K562 (cell line): ENCODE measurements at regions not wholly inside any gene's neighbourhood (a gene's known extent, or its start where the extent isn't known, plus 50 kb on each side); places are given as distances from the start of the nearest gene placed in this dataset.
A peak's percentile ranks its signal among the peaks of the same experiment; 100 is the strongest.

ENCODE experiments used
- ATAC-seq: fragments of 200-7000 bp; cut with Tn5 transposase; 3 replicates; pipeline ENCODE4 v1.9.1; 2020; ENCODE audit warnings: moderate library complexity
- BruUV-seq: library from RNA; stranded (reverse); fragments of 400-500 nt; replicated peaks from 2 replicates; lab custom pipeline; 2021; lab: Mats Ljungman, UMichigan
- CTCF ChIA-PET: fragments of 300-600 bp; formaldehyde crosslinking; extraction: SDS; loops from one replicate; lab custom pipeline; 2021; ENCODE audit warnings: low intra/inter-chr PET ratio; lab: Yijun Ruan, JAX
- POLR2A ChIA-PET: fragments of 300-600, 350-650 bp; sonication (Branson Sonifier 250); formaldehyde crosslinking; extraction: SDS; loops from one replicate; lab custom pipeline; 2021; ENCODE audit warnings: antibody characterized with exemption, inconsistent platforms; lab: Yijun Ruan, JAX
- DNase-seq, 4 experiments: peaks; one replicate each; pipeline versions ENCODE4 v3.0.0 to v3.0.0-alpha.2; 2011 to 2018; ENCODE audit warnings: low spot score in 3 of 4, mixed read lengths in 3 of 4; ENCODE audit errors: extremely low read depth in 1 of 4
- FAIRE-seq: peaks from 2 replicates; lab custom pipeline; 2011; peaks lifted over from hg19 to GRCh38; lab: Jason Lieb, UNC
- H2AFZ ChIP-seq: 2 replicates; pipeline ENCODE4 v1.6.0; 2011; ENCODE audit warnings: low read depth, low read length, control low read depth, inconsistent platforms
- H3K27ac ChIP-seq: fragments of 200-600 bp; 3 replicates; pipeline ENCODE4 v1.8.0; 2011; ENCODE audit warnings: low read depth, mild to moderate bottlenecking, control low read depth, inconsistent platforms, low read length, moderate library complexity, mixed read lengths; ENCODE audit errors: extremely low read depth
- H3K27me3 ChIP-seq, 2 experiments: fragments of 300-600 bp in 1 of 2; 2 replicates in 1 of 2; 3 replicates in 1 of 2; pipeline versions ENCODE4 v1.6.0 to v1.8.0; 2011; ENCODE audit warnings: inconsistent platforms in 2 of 2, low read length in 2 of 2, mild to moderate bottlenecking in 1 of 2, mixed read lengths in 1 of 2, moderate library complexity in 1 of 2; ENCODE audit not compliant: control insufficient read depth in 2 of 2, insufficient read depth in 2 of 2
- H3K36me3 ChIP-seq: fragments of 300-600 bp; 3 replicates; pipeline ENCODE4 v1.8.0; 2011; ENCODE audit warnings: mild to moderate bottlenecking, low read length, inconsistent platforms; ENCODE audit not compliant: control insufficient read depth, insufficient read depth
- H3K4me1 ChIP-seq, 2 experiments: fragments of 200-600 bp in 1 of 2; replicated peaks in 1 of 2; 2 replicates in 1 of 2; 3 replicates in 1 of 2; pipeline versions ENCODE4 v1.5.1 to v1.8.0; 2011; ENCODE audit warnings: inconsistent platforms in 2 of 2, low read length in 2 of 2, mild to moderate bottlenecking in 1 of 2, mixed read lengths in 1 of 2, moderate library complexity in 1 of 2; ENCODE audit not compliant: control insufficient read depth in 2 of 2, insufficient read depth in 2 of 2
- H3K4me2 ChIP-seq: 2 replicates; pipeline ENCODE4 v1.6.1; 2011; ENCODE audit warnings: low read length, control low read depth, inconsistent platforms, mixed read lengths; ENCODE audit not compliant: insufficient read depth
- H3K4me3 ChIP-seq: fragments of 200-600 bp; sonication (generic), shearing (Covaris generic); 2 replicates; pipeline ENCODE4 v1.5.1; 2016; ENCODE audit warnings: control low read depth, inconsistent platforms
- H3K79me2 ChIP-seq: fragments of 200-600 bp; 3 replicates; pipeline ENCODE4 v1.8.0; 2011; ENCODE audit warnings: low read length, inconsistent platforms; ENCODE audit not compliant: control insufficient read depth, insufficient read depth
- H3K9ac ChIP-seq, 2 experiments: 2 replicates each; pipeline versions ENCODE4 v1.6.0 to v1.6.1; 2011; ENCODE audit warnings: low read depth in 2 of 2, low read length in 2 of 2, control low read depth in 1 of 2, inconsistent platforms in 1 of 2, mild to moderate bottlenecking in 1 of 2, mixed read lengths in 1 of 2; ENCODE audit not compliant: insufficient read depth in 1 of 2
- H3K9me1 ChIP-seq: one replicate; pipeline ENCODE4 v1.6.0; 2011; ENCODE audit warnings: inconsistent platforms, mild to moderate bottlenecking, low read length, moderate library complexity; ENCODE audit not compliant: control insufficient read depth, insufficient read depth
- H3K9me3 ChIP-seq: replicated peaks from 2 replicates; pipeline ENCODE4 v1.5.1; 2011; ENCODE audit warnings: low read depth, low read length, inconsistent platforms; ENCODE audit not compliant: control insufficient read depth, insufficient read depth
- H4K20me1 ChIP-seq: replicated peaks from 2 replicates; pipeline ENCODE4 v1.6.1; 2011; ENCODE audit warnings: low read length, inconsistent platforms, mixed read lengths; ENCODE audit not compliant: control insufficient read depth, insufficient read depth
- CTCF ChIP-seq, 3 experiments: IDR thresholded peaks in 2 of 3; conservative IDR thresholded peaks in 1 of 3; 2 replicates each; pipeline ENCODE4 v1.5.1; 2011 to 2012; ENCODE audit warnings: low read length in 3 of 3, mild to moderate bottlenecking in 3 of 3, control low read depth in 2 of 3, improper control_type of control experiment in 1 of 3, inconsistent platforms in 1 of 3, low read depth in 1 of 3, mixed read lengths in 1 of 3, moderate library complexity in 1 of 3; ENCODE audit not compliant: insufficient read depth in 2 of 3
- DACH1 ChIP-seq: fragments of 450-650 bp; IDR thresholded peaks from 2 replicates; pipeline ENCODE4 v1.6.1; 2018; ENCODE audit not compliant: partially characterized antibody
- DEAF1 ChIP-seq: fragments of 450-650 bp; formaldehyde crosslinking; IDR thresholded peaks from 2 replicates; pipeline ENCODE4 v1.4.0; 2020; ENCODE audit warnings: mild to moderate bottlenecking, moderate library complexity
- MCM7 ChIP-seq, 2 experiments: fragments of 450-650 bp; IDR thresholded peaks; 2 replicates each; pipeline ENCODE4 v1.6.1; 2016 to 2018
- NKRF ChIP-seq: fragments of 450-650 bp; IDR thresholded peaks from 2 replicates; pipeline ENCODE4 v1.6.1; 2016; ENCODE audit warnings: borderline replicate concordance
- SMARCC2 ChIP-seq: fragments of 450-650 bp; IDR thresholded peaks from 2 replicates; pipeline ENCODE4 v1.6.1; 2017; ENCODE audit warnings: antibody characterized with exemption, moderate library complexity, mild to moderate bottlenecking, low read depth
- ZMIZ1 ChIP-seq, 2 experiments: fragments of 150-350 bp in 1 of 2; IDR thresholded peaks; 2 replicates each; pipeline ENCODE4 v1.6.1; 2012 to 2016; ENCODE audit warnings: low read depth in 2 of 2, low read length in 2 of 2, mild to moderate bottlenecking in 1 of 2, moderate library complexity in 1 of 2
- WGBS: fragments of 100-300 bp; shearing (Covaris generic); methylation state at CpG from one replicate; pipeline ENCODE4 v1.1.6; 2016; ENCODE audit warnings: low coverage, mixed read lengths; ENCODE audit not compliant: insufficient coverage; ENCODE audit errors: missing lambda C conversion rate; 5-methylcytosine and 5-hydroxymethylcytosine counted together
- in situ Hi-C: fragments of 300-500 bp; cut with MboI; formaldehyde crosslinking; loops from 4 replicates; pipeline ENCODE4 v1.15.0; 2018; ENCODE audit warnings: inconsistent platforms, mixed read lengths
- intact Hi-C: fragments of 100-400 bp; cut with micrococcal nuclease; formaldehyde crosslinking; loops from 2 replicates; pipeline ENCODE4 v1.14.2; 2022

DNA sequence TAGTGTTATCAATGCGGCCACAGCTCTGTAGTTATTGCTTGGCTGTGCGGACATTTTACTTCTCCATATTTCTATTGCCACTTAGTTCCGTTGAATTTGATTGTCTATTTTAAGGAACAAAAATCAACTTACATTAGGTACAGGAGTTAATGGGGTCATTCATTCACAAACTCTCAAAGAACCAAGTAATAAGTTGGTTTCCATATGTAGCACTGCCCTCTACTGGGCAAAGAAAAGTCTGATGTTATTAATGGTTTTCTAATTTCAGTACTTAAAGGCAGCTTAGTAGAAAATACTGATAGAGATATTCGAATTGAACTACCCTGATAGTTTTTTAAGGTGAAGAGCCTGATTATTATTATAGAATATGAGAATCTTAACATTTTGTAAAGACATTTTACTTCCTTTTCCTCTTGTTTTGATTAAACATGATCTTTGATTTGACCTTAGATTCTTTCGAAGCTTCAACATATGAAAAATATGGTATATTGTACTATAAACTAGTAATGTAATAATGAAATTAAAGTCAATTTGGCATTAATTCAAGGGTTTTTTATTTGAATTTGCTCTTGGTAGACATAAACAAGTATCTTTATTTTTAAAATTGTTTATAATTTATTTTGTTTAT, 119.5 kb upstream of the CTNND2 start:
- Histone ChIP-seq H3K4me1 (no peaks in the 10 kb centered on the region), H4K20me1 (no peaks in the 10 kb centered on the region), H3K27ac (no peak overlapping the region), H3K9ac (no peak overlapping the region), H3K9me1 (no peaks in the 10 kb centered on the region), H3K27me3 (no peaks in the 10 kb centered on the region), H3K4me3 (no peak overlapping the region), H3K36me3 (no peaks in the 10 kb centered on the region), H3K9me3 (no peaks in the 10 kb centered on the region; the same call in 1 of the 2 replicates), H3K4me2 (no peak overlapping the region), H3K79me2 (no peaks in the 10 kb centered on the region), H2AFZ (no peak overlapping the region)
- ATAC-seq (no peak), DNase-seq (peak in 3 of 4 experiments; percentile 4 to 44 (median 14)), FAIRE-seq (peak; percentile 81)
- intact Hi-C loops (loop anchor here (10.0 kb wide), 2 partner anchors 759 to 1159 kb away; no protein-coding TSS in a partner anchor), in situ Hi-C loops (no loop called here)
- WGBS: 3% methylated on average over 5 of the region's 5 CpGs
- BruUV-seq: no TSS peak
- ChIA-PET POLR2A (no interaction called here), CTCF (no interaction called here)
- no peak for TF ChIP-seq SMARCC2
- peak; percentile 41 for TF ChIP-seq DEAF1
- no peak for TF ChIP-seq MCM7 (IDR thresholded peaks at IDR 0.05)
- no peak for TF ChIP-seq ZMIZ1 (IDR thresholded peaks at IDR 0.05; ENCODE audit: low read depth in 2 of 2, low read length in 2 of 2)
- peak in 2 of 3 experiments; percentile 33 to 51; a peak in 2 of 6 replicates for TF ChIP-seq CTCF (IDR thresholded peaks at IDR 0.05 in 2 of 3, conservative IDR thresholded peaks at IDR 0.05 in 1 of 3; ENCODE audit: insufficient read depth in 2 of 3, low read depth in 1 of 3, low read length in 3 of 3)
- TF ChIP-seq NKRF: no peak
- TF ChIP-seq DACH1: peak; percentile 43
